Colonic mucosa (tissue), 4 donors: ENCODE measurements at regions not wholly inside any gene's neighbourhood (a gene's known extent, or its start where the extent isn't known, plus 50 kb on each side); places are given as distances from the start of the nearest gene placed in this dataset.

Source experiments
- DNase-seq: peaks from one replicate; pipeline ENCODE4 v3.0.0-alpha.2; 2020
- H3K27ac ChIP-seq: fragments of 200-600 bp; one replicate; pipeline ENCODE4 v1.8.0; 2021
- H3K27me3 ChIP-seq: fragments of 200-600 bp; one replicate; pipeline ENCODE4 v1.8.0; 2021
- H3K36me3 ChIP-seq: fragments of 200-600 bp; one replicate; pipeline ENCODE4 v1.8.0; 2021
- H3K4me1 ChIP-seq: fragments of 200-600 bp; one replicate; pipeline ENCODE4 v1.8.0; 2021; ENCODE audit warnings: mild to moderate bottlenecking
- H3K4me3 ChIP-seq: fragments of 200-600 bp; one replicate; pipeline ENCODE4 v1.8.0; 2021
- H3K9ac ChIP-seq, 2 donors: one replicate each; pipeline ENCODE4 v1.7.0; 2013; ENCODE audit warnings: control low read depth in 2 of 2, low read depth in 2 of 2, low read length in 2 of 2
- H3K9me3 ChIP-seq: fragments of 200-600 bp; one replicate; pipeline ENCODE4 v1.8.0; 2021
- CTCF ChIP-seq: fragments of 200-600 bp; IDR thresholded peaks from one replicate; pipeline ENCODE4 v1.8.0; 2022; ENCODE audit warnings: antibody characterized with exemption, mild to moderate bottlenecking
- intact Hi-C: fragments of 100-400 bp; cut with DNase I; formaldehyde crosslinking; loops from one replicate; pipeline ENCODE4 v1.14.1; 2022
- donor health status: healthy.
- donor health status: DM: no; HTN: no; CAD: no.
- donor health status: DM: no; HTN: no; CAD: no.

- H3K27me3 ChIP-seq: no peaks in the 10 kb centered on the region
Observed at GRCh38 chr12:28700161-28700560, 448.9 kb upstream of the FAR2 start.

GRCh38 chr12:28704477-28705169, 444.5 kb upstream of the FAR2 start:
- intact Hi-C loops: no loop called here
- DNase-seq: no peak

More at GRCh38 chr12:28700161-28700560, 448.9 kb upstream of the FAR2 start:
- Histone ChIP-seq H3K9me3 (no peaks in the 10 kb centered on the region), H3K27ac (no peak overlapping the region), H3K9ac (no peak overlapping the region), H3K36me3 (no peaks in the 10 kb centered on the region), H3K4me3 (no peak overlapping the region), H3K4me1 (no peaks in the 10 kb centered on the region)
- intact Hi-C loops: no loop called here
- DNase-seq: no peak
- no peak for TF ChIP-seq CTCF

GRCh38 chr12:28708918-28709371, 440.1 kb upstream of the FAR2 start:
- H3K27me3 ChIP-seq: no peaks in the 10 kb centered on the region
- no peak overlapping the region for H3K27ac ChIP-seq
- no peak overlapping the region for H3K9ac ChIP-seq
- intact Hi-C loops: no loop called here
- no peaks in the 10 kb centered on the region for H3K36me3 ChIP-seq
- DNase-seq: no peak
- H3K4me1 ChIP-seq: no peaks in the 10 kb centered on the region
- TF ChIP-seq CTCF: no peak
- no peak overlapping the region for H3K4me3 ChIP-seq
- H3K9me3 ChIP-seq: no peaks in the 10 kb centered on the region

More at GRCh38 chr12:28704477-28705169, 444.5 kb upstream of the FAR2 start:
- no peaks in the 10 kb centered on the region for H3K4me1 ChIP-seq
- TF ChIP-seq CTCF: no peak
- H3K36me3 ChIP-seq: no peaks in the 10 kb centered on the region
- H3K27ac ChIP-seq: no peak overlapping the region
- H3K27me3 ChIP-seq: no peaks in the 10 kb centered on the region
- no peak overlapping the region for H3K9ac ChIP-seq
- no peaks in the 10 kb centered on the region for H3K9me3 ChIP-seq
- no peak overlapping the region for H3K4me3 ChIP-seq

GRCh38 chr12:28709986-28710685, 438.9 kb upstream of the FAR2 start:
- Histone ChIP-seq H3K27ac (no peak overlapping the region), H3K9me3 (no peaks in the 10 kb centered on the region), H3K27me3 (no peaks in the 10 kb centered on the region), H3K9ac (no peak overlapping the region), H3K4me1 (no peaks in the 10 kb centered on the region), H3K4me3 (no peak overlapping the region), H3K36me3 (no peaks in the 10 kb centered on the region)
- no peak for DNase-seq
- TF ChIP-seq CTCF: no peak
- intact Hi-C loops: no loop called here

- H3K27ac ChIP-seq: no peak overlapping the region
- no peak overlapping the region for H3K9ac ChIP-seq
- H3K4me3 ChIP-seq: no peak overlapping the region
- TF ChIP-seq CTCF: no peak
- H3K27me3 ChIP-seq: no peaks in the 10 kb centered on the region
- H3K4me1 ChIP-seq: no peaks in the 10 kb centered on the region
- H3K36me3 ChIP-seq: no peaks in the 10 kb centered on the region
- intact Hi-C loops: no loop called here
- H3K9me3 ChIP-seq: no peaks in the 10 kb centered on the region
- no peak for DNase-seq
Observed at GRCh38 chr12:28710882-28711281, 438.2 kb upstream of the FAR2 start.
